Activated T-helper 1 cell treated with anti-CD3 and anti-CD28 coated beads, Interleukin-12 subunit alpha, Interleukin-12 subunit beta, Interleukin-2, Interleukin-4 antibody, amounts not matched to agents 30 ng/mL and 10 ng/mL and 1 ng/mL, durations not matched to agents 14 hours and 24 hours and 36 hours (primary cell): ENCODE measurements at regions not wholly inside any gene's neighbourhood (a gene's known extent, or its start where the extent isn't known, plus 50 kb on each side); places are given as distances from the start of the nearest gene placed in this dataset.
"Not testable (repeated sequence)": the region's sequence is repeated elsewhere in the genome, so short reads cannot be mapped to it uniquely, and the experiment has no call there.

Experiments
- DNase-seq: peaks from one replicate; pipeline ENCODE4 v3.0.0; 2021; ENCODE audit warnings: low spot score
- H3K27ac Mint-ChIP-seq: one replicate; pipeline ENCODE4 v1.8.0; 2021; ENCODE audit warnings: mild to moderate bottlenecking, mixed read lengths
- H3K27me3 Mint-ChIP-seq: one replicate; pipeline ENCODE4 v1.8.0; 2022; ENCODE audit warnings: mild to moderate bottlenecking, moderate library complexity, mixed read lengths; ENCODE audit not compliant: insufficient read depth
- H3K36me3 Mint-ChIP-seq: one replicate; pipeline ENCODE4 v1.8.0; 2021; ENCODE audit warnings: low read depth, mixed read lengths
- H3K4me1 Mint-ChIP-seq: one replicate; pipeline ENCODE4 v1.8.0; 2021; ENCODE audit warnings: low read depth, mixed read lengths
- H3K4me3 Mint-ChIP-seq: one replicate; pipeline ENCODE4 v1.8.0; 2021; ENCODE audit warnings: mild to moderate bottlenecking, moderate library complexity, mixed read lengths
- H3K9me3 Mint-ChIP-seq: one replicate; pipeline ENCODE4 v1.8.0; 2021; ENCODE audit warnings: mixed read lengths
- intact Hi-C: fragments of 100-400 bp; cut with micrococcal nuclease; formaldehyde crosslinking; loops from one replicate; pipeline ENCODE4 v1.15.1; 2024

- peaks cover 13% of the 10 kb centered on the region for H3K9me3 Mint-ChIP-seq
- no peak overlapping the region for H3K4me3 Mint-ChIP-seq
- H3K4me1 Mint-ChIP-seq = no peaks in the 10 kb centered on the region
- H3K27me3 Mint-ChIP-seq = no peaks in the 10 kb centered on the region
- intact Hi-C loops = loop anchor here (10.0 kb wide), 1 partner anchor 82 kb away; no protein-coding TSS in a partner anchor
- H3K36me3 Mint-ChIP-seq = no peaks in the 10 kb centered on the region
- DNase-seq = no peak
- H3K27ac Mint-ChIP-seq = no peak overlapping the region
Observed at GRCh38 chr18:70582981-70583380, 294.1 kb downstream of the SOCS6 start.

GRCh38 chr18:70578480-70578879, 289.6 kb downstream of the SOCS6 start:
- Mint-ChIP-seq H3K4me3 (no peak overlapping the region), H3K9me3 (peaks cover 10% of the 10 kb centered on the region), H3K36me3 (no peaks in the 10 kb centered on the region), H3K27me3 (no peaks in the 10 kb centered on the region), H3K4me1 (no peaks in the 10 kb centered on the region), H3K27ac (no peak overlapping the region)
- no peak for DNase-seq
- intact Hi-C loops = no loop called here

- intact Hi-C loops = no loop called here
- Mint-ChIP-seq H3K27ac (no peak overlapping the region), H3K36me3 (no peaks in the 10 kb centered on the region), H3K27me3 (peaks cover 1% of the 10 kb centered on the region), H3K4me3 (no peak overlapping the region), H3K9me3 (peaks cover 10% of the 10 kb centered on the region), H3K4me1 (no peaks in the 10 kb centered on the region)
- no peak for DNase-seq
Observed at GRCh38 chr18:70577023-70577420, 288.2 kb downstream of the SOCS6 start.

GRCh38 chr18:70576276-70577022, 287.6 kb downstream of the SOCS6 start:
- Mint-ChIP-seq H3K4me1 (no peaks in the 10 kb centered on the region), H3K36me3 (no peaks in the 10 kb centered on the region), H3K4me3 (no peak overlapping the region), H3K27ac (no peak overlapping the region), H3K9me3 (peaks cover 10% of the 10 kb centered on the region), H3K27me3 (peaks cover 1% of the 10 kb centered on the region)
- DNase-seq = no peak
- intact Hi-C loops = no loop called here

- DNase-seq, H3K9me3 Mint-ChIP-seq, intact Hi-C loops, H3K27me3 Mint-ChIP-seq, H3K4me1 Mint-ChIP-seq, H3K27ac Mint-ChIP-seq, H3K36me3 Mint-ChIP-seq, H3K4me3 Mint-ChIP-seq: not testable (repeated sequence)
Observed at GRCh38 chr18:70574951-70575350, 286.1 kb downstream of the SOCS6 start.

GRCh38 chr18:70569647-70570046, 280.8 kb downstream of the SOCS6 start:
- intact Hi-C loops, H3K27me3 Mint-ChIP-seq, H3K4me3 Mint-ChIP-seq, H3K36me3 Mint-ChIP-seq, H3K4me1 Mint-ChIP-seq, DNase-seq, H3K27ac Mint-ChIP-seq: not testable (repeated sequence)
- H3K9me3 Mint-ChIP-seq = peaks cover 11% of the 10 kb centered on the region

- no peak overlapping the region for H3K27ac Mint-ChIP-seq
- H3K4me1 Mint-ChIP-seq = no peaks in the 10 kb centered on the region
- no peaks in the 10 kb centered on the region for H3K27me3 Mint-ChIP-seq
- DNase-seq = no peak
- no peak overlapping the region for H3K4me3 Mint-ChIP-seq
- H3K36me3 Mint-ChIP-seq = no peaks in the 10 kb centered on the region
- no peaks in the 10 kb centered on the region for H3K9me3 Mint-ChIP-seq
- intact Hi-C loops = no loop called here
Observed at GRCh38 chr18:70559446-70559845, 270.6 kb downstream of the SOCS6 start.

GRCh38 chr18:70558371-70558770, 269.5 kb downstream of the SOCS6 start:
- Mint-ChIP-seq H3K4me1 (no peaks in the 10 kb centered on the region), H3K27ac (no peak overlapping the region), H3K4me3 (no peak overlapping the region), H3K36me3 (no peaks in the 10 kb centered on the region), H3K9me3 (no peaks in the 10 kb centered on the region), H3K27me3 (no peaks in the 10 kb centered on the region)
- intact Hi-C loops = no loop called here
- no peak for DNase-seq

GRCh38 chr18:70554854-70555445, 266.1 kb downstream of the SOCS6 start:
- H3K27me3 Mint-ChIP-seq = no peaks in the 10 kb centered on the region
- no peak overlapping the region for H3K4me3 Mint-ChIP-seq
- intact Hi-C loops = no loop called here
- no peaks in the 10 kb centered on the region for H3K4me1 Mint-ChIP-seq
- H3K36me3 Mint-ChIP-seq = no peaks in the 10 kb centered on the region
- no peak overlapping the region for H3K27ac Mint-ChIP-seq
- no peak for DNase-seq
- H3K9me3 Mint-ChIP-seq = no peaks in the 10 kb centered on the region

GRCh38 chr18:70553936-70554260, 265.1 kb downstream of the SOCS6 start:
- H3K4me3 Mint-ChIP-seq = no peak overlapping the region
- intact Hi-C loops = no loop called here

GRCh38 chr18:70553245-70553935, 264.5 kb downstream of the SOCS6 start:
- DNase-seq = no peak
- Mint-ChIP-seq H3K4me3 (no peak overlapping the region), H3K9me3 (no peaks in the 10 kb centered on the region), H3K27me3 (no peaks in the 10 kb centered on the region), H3K4me1 (no peaks in the 10 kb centered on the region), H3K27ac (no peak overlapping the region), H3K36me3 (no peaks in the 10 kb centered on the region)
- intact Hi-C loops = no loop called here

More at GRCh38 chr18:70553936-70554260, 265.1 kb downstream of the SOCS6 start:
- H3K27me3 Mint-ChIP-seq = no peaks in the 10 kb centered on the region
- no peaks in the 10 kb centered on the region for H3K4me1 Mint-ChIP-seq
- no peak for DNase-seq
- no peaks in the 10 kb centered on the region for H3K36me3 Mint-ChIP-seq
- H3K27ac Mint-ChIP-seq = no peak overlapping the region
- no peaks in the 10 kb centered on the region for H3K9me3 Mint-ChIP-seq

GRCh38 chr18:70536370-70537062, 247.7 kb downstream of the SOCS6 start:
- Mint-ChIP-seq H3K4me3 (no peak overlapping the region), H3K36me3 (no peaks in the 10 kb centered on the region), H3K27me3 (no peaks in the 10 kb centered on the region), H3K4me1 (no peaks in the 10 kb centered on the region), H3K27ac (no peak overlapping the region), H3K9me3 (no peaks in the 10 kb centered on the region)
- no peak for DNase-seq
- intact Hi-C loops = no loop called here

- no peak for DNase-seq
- intact Hi-C loops = no loop called here
- H3K4me1 Mint-ChIP-seq = no peaks in the 10 kb centered on the region
Observed at GRCh38 chr18:70535041-70535440, 246.2 kb downstream of the SOCS6 start.

More at GRCh38 chr18:70535041-70535440, 246.2 kb downstream of the SOCS6 start:
- Mint-ChIP-seq H3K27me3 (no peaks in the 10 kb centered on the region), H3K27ac (no peak overlapping the region), H3K4me3 (no peak overlapping the region), H3K9me3 (no peaks in the 10 kb centered on the region), H3K36me3 (no peaks in the 10 kb centered on the region)
